HFFc6 (cell line): ENCODE measurements at regions not wholly inside any gene's neighbourhood (a gene's known extent, or its start where the extent isn't known, plus 50 kb on each side); places are given as distances from the start of the nearest gene placed in this dataset.

Experiments used
- DNase-seq: peaks from one replicate; pipeline ENCODE4 v3.0.0-alpha.2; 2018
- H3K27ac Mint-ChIP-seq: 2 replicates; pipeline ENCODE4 v1.8.0; 2020; ENCODE audit warnings: mild to moderate bottlenecking, mixed read lengths
- H3K27me3 Mint-ChIP-seq: 2 replicates; pipeline ENCODE4 v1.8.0; 2021; ENCODE audit warnings: mild to moderate bottlenecking, moderate library complexity, mixed read lengths; ENCODE audit not compliant: insufficient read depth
- H3K36me3 Mint-ChIP-seq: 2 replicates; pipeline ENCODE4 v1.8.0; 2021; ENCODE audit warnings: low read depth, mixed read lengths
- H3K4me1 Mint-ChIP-seq: 2 replicates; pipeline ENCODE4 v1.8.0; 2020; ENCODE audit warnings: low read depth, mixed read lengths
- H3K4me3 Mint-ChIP-seq: 2 replicates; pipeline ENCODE4 v1.8.0; 2020; ENCODE audit warnings: mild to moderate bottlenecking, moderate library complexity, mixed read lengths
- H3K9me3 Mint-ChIP-seq: 2 replicates; pipeline ENCODE4 v1.8.0; 2020; ENCODE audit warnings: mild to moderate bottlenecking, mixed read lengths
- CTCF ChIP-seq: fragments of 200-600 bp; sonication (generic); IDR thresholded peaks from 2 replicates; pipeline ENCODE4 v1.5.0; 2021; ENCODE audit warnings: antibody characterized with exemption, mild to moderate bottlenecking

GRCh38 chr14:82432301-82433105 lies 898.9 kb upstream of the SEL1L start:
- Mint-ChIP-seq H3K27ac (no peak overlapping the region), H3K27me3 (no peaks in the 10 kb centered on the region), H3K4me3 (no peak overlapping the region), H3K4me1 (no peaks in the 10 kb centered on the region), H3K36me3 (no peaks in the 10 kb centered on the region), H3K9me3 (peaks cover 36% of the 10 kb centered on the region)
- no peak for TF ChIP-seq CTCF
- no peak for DNase-seq

GRCh38 chr14:82438436-82438835 lies 904.8 kb upstream of the SEL1L start:
- Mint-ChIP-seq H3K36me3 (no peaks in the 10 kb centered on the region), H3K27me3 (no peaks in the 10 kb centered on the region), H3K27ac (no peak overlapping the region), H3K4me3 (no peak overlapping the region), H3K9me3 (peaks cover 49% of the 10 kb centered on the region), H3K4me1 (no peaks in the 10 kb centered on the region)
- no peak for TF ChIP-seq CTCF
- no peak for DNase-seq

DNA sequence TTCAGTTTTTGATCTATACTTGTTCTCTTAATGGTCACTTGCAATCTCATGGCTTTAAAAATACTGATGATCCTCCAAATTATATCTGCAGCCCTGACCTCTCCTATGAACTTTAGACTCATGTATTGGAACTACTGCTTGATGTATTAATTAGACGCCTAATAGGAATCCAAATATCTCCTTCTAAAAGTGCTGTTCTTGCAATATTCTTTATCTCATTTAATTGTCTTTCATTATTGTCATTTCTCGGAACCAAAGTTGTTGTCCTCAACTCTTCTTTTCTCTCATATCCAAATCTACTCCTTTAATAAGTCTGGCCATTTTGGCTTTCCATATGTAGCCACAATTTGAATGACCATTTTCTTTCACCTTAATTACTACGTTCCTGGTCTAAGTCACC lies 907.6 kb upstream of the SEL1L start:
- Mint-ChIP-seq H3K27ac (no peak overlapping the region), H3K9me3 (peaks cover 33% of the 10 kb centered on the region), H3K36me3 (no peaks in the 10 kb centered on the region), H3K27me3 (no peaks in the 10 kb centered on the region), H3K4me3 (no peak overlapping the region), H3K4me1 (no peaks in the 10 kb centered on the region)
- TF ChIP-seq CTCF, result no peak
- DNase-seq, result no peak

DNA sequence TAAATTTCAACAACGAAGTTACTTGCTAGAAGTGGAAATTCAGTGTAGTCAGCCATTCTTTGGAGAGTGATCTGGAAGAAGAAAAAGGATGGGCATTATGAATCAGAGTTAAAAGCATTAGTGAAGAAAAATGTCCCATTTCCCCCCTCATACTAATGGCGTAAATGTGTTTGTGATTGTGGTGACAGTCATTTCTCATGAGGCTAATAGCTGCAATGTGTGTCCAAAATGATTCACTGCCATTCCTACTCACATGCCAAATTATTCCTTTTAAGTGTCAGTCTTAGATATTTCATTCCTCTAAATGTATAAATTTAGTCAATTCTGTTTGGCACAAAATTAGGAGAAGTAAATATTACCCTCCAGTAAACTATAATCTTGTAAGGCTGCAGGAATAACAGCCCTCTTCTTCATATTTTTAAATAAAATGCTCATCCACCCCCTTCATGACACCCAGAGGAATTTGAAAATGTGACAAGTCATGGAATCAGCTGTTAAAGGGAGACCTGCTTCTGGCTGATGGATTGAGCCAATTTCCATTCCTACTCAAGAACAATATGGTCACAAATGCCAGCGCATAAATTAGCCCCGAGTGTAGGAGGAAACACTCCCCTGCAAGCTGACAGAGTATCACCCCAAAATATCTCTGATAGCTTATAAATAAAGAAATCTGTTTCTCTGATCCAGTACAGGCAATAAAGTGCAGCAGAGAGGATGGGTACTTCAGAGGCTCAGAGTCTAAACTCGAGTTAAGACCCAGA lies 912.3 kb upstream of the SEL1L start:
- no peak for TF ChIP-seq CTCF
- Mint-ChIP-seq H3K9me3 (peaks cover 37% of the 10 kb centered on the region), H3K27me3 (no peaks in the 10 kb centered on the region), H3K27ac (no peak overlapping the region), H3K4me3 (no peak overlapping the region), H3K36me3 (peaks cover 4% of the 10 kb centered on the region; the same call in 1 of the 2 replicates), H3K4me1 (no peaks in the 10 kb centered on the region)
- DNase-seq, result no peak

- no peak overlapping the region for H3K27ac Mint-ChIP-seq
- H3K4me3 Mint-ChIP-seq, result no peak overlapping the region
- peaks cover 4% of the 10 kb centered on the region; the same call in 1 of the 2 replicates for H3K36me3 Mint-ChIP-seq
- TF ChIP-seq CTCF, result no peak
- no peaks in the 10 kb centered on the region for H3K27me3 Mint-ChIP-seq
- DNase-seq, result no peak
- H3K4me1 Mint-ChIP-seq, result no peaks in the 10 kb centered on the region
- peaks cover 39% of the 10 kb centered on the region for H3K9me3 Mint-ChIP-seq
These were observed 913.9 kb upstream of the SEL1L start for GRCh38 chr14:82447586-82447985.
